ENCODE measurements at regions not wholly inside any gene's neighbourhood (a gene's known extent, or its start where the extent isn't known, plus 50 kb on each side); places are given as distances from the start of the nearest gene placed in this dataset.
A peak's percentile ranks its signal among the peaks of the same experiment; 100 is the strongest.

- Histone ChIP-seq H4K20me1 (no peaks in the 10 kb centered on the region), H3K9ac (no peak overlapping the region), H3K27ac (no peak overlapping the region), H3K27me3 (no peaks in the 10 kb centered on the region), H3K4me3 (no peak overlapping the region), H3K9me3 (replicated peaks in 1 of 11) (no peaks in the 10 kb centered on the region), H3K4me1 (peaks cover 0 to 13% (median 0%) of the 10 kb centered on the region in 10 experiments; a peak in 5 of 20 replicates), H3K4me2 (no peak overlapping the region), H3K36me3 (no peaks in the 10 kb centered on the region)
- TF ChIP-seq Cebpa-rat (IDR thresholded peaks at IDR 0.05): no peak
Measured at GRCh38 chr5:103452089-103452488, 110.5 kb downstream of the NUDT12 start.

DNA sequence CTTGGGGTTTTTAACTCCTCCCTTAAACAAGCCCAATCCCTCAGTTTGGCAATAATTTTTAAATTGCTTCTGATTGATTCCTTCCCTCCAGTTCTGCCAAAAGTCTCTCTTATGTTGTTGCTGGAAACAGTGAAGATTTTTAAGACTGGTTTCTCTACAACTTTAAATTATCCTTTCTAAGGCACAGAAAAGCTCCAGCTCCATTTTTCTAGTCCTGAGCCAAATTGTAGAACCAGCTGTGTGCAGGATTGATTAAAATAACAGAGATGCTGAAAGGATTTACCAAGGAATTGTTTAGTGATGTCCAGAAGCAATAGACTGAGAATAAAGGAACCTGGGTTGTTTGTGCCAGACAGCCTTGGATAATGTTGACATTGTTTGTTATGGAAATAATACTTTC lies 111.3 kb downstream of the NUDT12 start:
- Histone ChIP-seq H4K20me1 (no peaks in the 10 kb centered on the region), H3K9ac (no peak overlapping the region), H3K4me1 (peaks cover 0 to 13% (median 0%) of the 10 kb centered on the region in 10 experiments; a peak in 5 of 20 replicates), H3K4me3 (no peak overlapping the region), H3K27me3 (no peaks in the 10 kb centered on the region), H3K9me3 (replicated peaks in 1 of 11) (no peaks in the 10 kb centered on the region), H3K36me3 (no peaks in the 10 kb centered on the region), H3K27ac (no peak overlapping the region), H3K4me2 (peak overlapping the region in 2 of 11 experiments; percentile 51 to 66; a peak in 3 of 22 replicates)
- no peak for TF ChIP-seq Cebpa-rat (IDR thresholded peaks at IDR 0.05)

DNA sequence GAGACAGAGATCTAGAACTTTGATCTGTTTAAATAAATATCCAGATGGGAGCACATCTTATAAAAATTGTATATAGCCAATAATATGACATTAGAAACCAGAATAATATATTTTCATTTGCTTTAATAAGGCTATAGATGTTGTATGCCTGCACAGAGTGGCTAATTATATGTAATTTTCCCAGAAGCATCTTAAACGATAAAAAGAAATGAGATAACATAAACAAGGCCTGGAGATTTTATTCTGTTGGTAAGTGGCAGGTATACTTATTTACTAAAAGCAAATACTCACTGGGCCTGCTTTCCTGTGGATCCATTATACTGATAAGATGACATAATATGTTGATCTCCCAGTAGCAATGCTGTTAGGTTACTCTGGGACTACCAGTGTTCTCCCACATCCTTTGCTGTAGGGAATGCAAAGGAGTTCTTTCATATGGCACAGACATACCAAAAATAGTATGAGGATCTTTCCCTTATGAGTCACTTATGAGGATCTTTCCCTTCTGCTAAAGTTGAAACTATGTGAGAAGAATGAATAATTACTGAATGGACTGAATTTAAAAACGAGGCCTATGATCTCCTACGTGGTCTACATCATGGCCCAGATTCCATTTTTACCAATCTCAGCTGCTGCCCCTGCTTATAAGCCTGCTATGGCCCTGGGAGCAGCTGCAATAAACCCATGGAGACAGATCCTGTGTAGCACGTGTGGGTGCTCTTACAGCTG lies 112.1 kb downstream of the NUDT12 start:
- no peak for TF ChIP-seq Cebpa-rat (IDR thresholded peaks at IDR 0.05)
- no peaks in the 10 kb centered on the region for H3K27me3 ChIP-seq
- H3K4me3 ChIP-seq: no peak overlapping the region
- H3K4me1 ChIP-seq: peaks cover 0 to 13% (median 0%) of the 10 kb centered on the region in 10 experiments; a peak in 5 of 20 replicates
- H3K4me2 ChIP-seq: peak overlapping the region in 2 of 11 experiments; percentile 51 to 66; a peak in 4 of 22 replicates
- no peaks in the 10 kb centered on the region for H3K9me3 ChIP-seq (replicated peaks in 1 of 11)
- H3K36me3 ChIP-seq: no peaks in the 10 kb centered on the region
- no peak overlapping the region for H3K27ac ChIP-seq
- no peak overlapping the region for H3K9ac ChIP-seq
- H4K20me1 ChIP-seq: no peaks in the 10 kb centered on the region

GRCh38 chr5:103446813-103447212 lies 115.8 kb downstream of the NUDT12 start:
- no peak overlapping the region for H3K4me2 ChIP-seq
- H3K4me3 ChIP-seq: no peak overlapping the region
- no peaks in the 10 kb centered on the region for H3K27me3 ChIP-seq
- H3K9ac ChIP-seq: no peak overlapping the region
- no peak for TF ChIP-seq Cebpa-rat (IDR thresholded peaks at IDR 0.05)
- no peaks in the 10 kb centered on the region for H3K9me3 ChIP-seq (replicated peaks in 1 of 11)
- peaks cover 0 to 23% (median 1%) of the 10 kb centered on the region in 10 experiments; a peak in 6 of 20 replicates for H3K4me1 ChIP-seq
- H4K20me1 ChIP-seq: no peaks in the 10 kb centered on the region
- no peak overlapping the region for H3K27ac ChIP-seq
- no peaks in the 10 kb centered on the region for H3K36me3 ChIP-seq

DNA sequence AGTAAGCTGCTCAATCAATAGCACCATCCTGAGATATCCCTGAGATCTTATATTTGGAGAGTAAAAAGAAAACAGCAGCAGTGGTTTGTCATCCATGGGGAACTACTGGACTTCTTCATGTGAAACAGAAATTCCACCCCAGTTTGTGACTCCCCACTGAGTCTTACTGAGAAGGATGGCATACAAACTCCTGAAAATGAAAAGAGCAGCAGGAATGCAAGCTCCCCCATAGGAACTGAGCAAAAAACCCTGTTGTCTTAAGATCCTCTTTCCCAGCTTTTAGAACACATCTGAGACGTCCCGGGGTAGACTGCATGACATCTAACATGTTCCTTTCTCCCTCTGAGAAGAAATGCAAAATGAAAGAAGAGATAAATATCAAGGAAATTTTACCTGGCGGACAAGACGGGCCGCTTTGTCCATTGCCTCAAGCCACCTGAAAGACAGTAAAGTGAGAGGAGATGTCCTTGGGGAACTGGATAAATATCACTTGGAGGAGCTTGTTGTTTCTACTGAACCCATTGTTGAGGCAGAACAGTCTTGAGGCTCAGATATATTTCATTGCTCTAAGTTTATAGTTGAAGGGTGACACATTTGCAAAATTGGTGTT lies 117.1 kb downstream of the NUDT12 start:
- H3K36me3 ChIP-seq: no peaks in the 10 kb centered on the region
- peaks cover 0 to 14% (median 2%) of the 10 kb centered on the region in 10 experiments; a peak in 5 of 20 replicates for H3K4me1 ChIP-seq
- no peak overlapping the region for H3K9ac ChIP-seq
- no peak overlapping the region for H3K4me3 ChIP-seq
- TF ChIP-seq Cebpa-rat (IDR thresholded peaks at IDR 0.05): no peak
- peaks cover 0 to 1% (median under 1%) of the 10 kb centered on the region in 11 experiments; a peak in 8 of 22 replicates for H3K9me3 ChIP-seq (replicated peaks in 1 of 11)
- no peak overlapping the region for H3K4me2 ChIP-seq
- H4K20me1 ChIP-seq: no peaks in the 10 kb centered on the region
- H3K27ac ChIP-seq: no peak overlapping the region
- no peaks in the 10 kb centered on the region for H3K27me3 ChIP-seq

GRCh38 chr5:103444333-103445038 lies 118.1 kb downstream of the NUDT12 start:
- Histone ChIP-seq H3K4me1 (peaks cover 0 to 10% (median 2%) of the 10 kb centered on the region in 10 experiments; a peak in 4 of 20 replicates), H3K9ac (no peak overlapping the region; a peak in 1 of 22 replicates), H3K9me3 (replicated peaks in 1 of 11) (peaks cover 8 to 11% (median 10%) of the 10 kb centered on the region in 11 experiments; a peak in 19 of 22 replicates), H3K27me3 (no peaks in the 10 kb centered on the region), H3K4me3 (no peak overlapping the region), H3K27ac (peak overlapping the region in 1 of 11 experiments; percentile 34; a peak in 3 of 22 replicates), H3K4me2 (peak overlapping the region in 3 of 11 experiments; percentile 27 to 69 (median 62); a peak in 5 of 22 replicates), H3K36me3 (no peaks in the 10 kb centered on the region), H4K20me1 (no peaks in the 10 kb centered on the region)
- TF ChIP-seq Cebpa-rat (IDR thresholded peaks at IDR 0.05): no peak

GRCh38 chr5:103442750-103443149 lies 119.8 kb downstream of the NUDT12 start:
- H3K27me3 ChIP-seq: no peaks in the 10 kb centered on the region
- no peak overlapping the region for H3K27ac ChIP-seq
- H3K9ac ChIP-seq: no peak overlapping the region
- H3K36me3 ChIP-seq: no peaks in the 10 kb centered on the region
- no peaks in the 10 kb centered on the region for H4K20me1 ChIP-seq
- H3K4me2 ChIP-seq: no peak overlapping the region
- H3K4me1 ChIP-seq: peaks cover 0 to 10% (median 2%) of the 10 kb centered on the region in 10 experiments; a peak in 4 of 20 replicates
- no peak overlapping the region for H3K4me3 ChIP-seq
- H3K9me3 ChIP-seq (replicated peaks in 1 of 11): peaks cover 8 to 21% (median 16%) of the 10 kb centered on the region in 11 experiments; a peak in 20 of 22 replicates
- TF ChIP-seq Cebpa-rat (IDR thresholded peaks at IDR 0.05): no peak

- Histone ChIP-seq H4K20me1 (no peaks in the 10 kb centered on the region), H3K4me3 (no peak overlapping the region), H3K27me3 (no peaks in the 10 kb centered on the region), H3K36me3 (no peaks in the 10 kb centered on the region), H3K9me3 (replicated peaks in 1 of 11) (peaks cover 8 to 21% (median 16%) of the 10 kb centered on the region in 11 experiments; a peak in 20 of 22 replicates), H3K4me1 (peaks cover 0 to 10% (median 2%) of the 10 kb centered on the region in 10 experiments; a peak in 4 of 20 replicates), H3K9ac (no peak overlapping the region), H3K4me2 (no peak overlapping the region), H3K27ac (no peak overlapping the region)
- no peak for TF ChIP-seq Cebpa-rat (IDR thresholded peaks at IDR 0.05)
Measured at GRCh38 chr5:103441523-103441922, 121.1 kb downstream of the NUDT12 start.

DNA sequence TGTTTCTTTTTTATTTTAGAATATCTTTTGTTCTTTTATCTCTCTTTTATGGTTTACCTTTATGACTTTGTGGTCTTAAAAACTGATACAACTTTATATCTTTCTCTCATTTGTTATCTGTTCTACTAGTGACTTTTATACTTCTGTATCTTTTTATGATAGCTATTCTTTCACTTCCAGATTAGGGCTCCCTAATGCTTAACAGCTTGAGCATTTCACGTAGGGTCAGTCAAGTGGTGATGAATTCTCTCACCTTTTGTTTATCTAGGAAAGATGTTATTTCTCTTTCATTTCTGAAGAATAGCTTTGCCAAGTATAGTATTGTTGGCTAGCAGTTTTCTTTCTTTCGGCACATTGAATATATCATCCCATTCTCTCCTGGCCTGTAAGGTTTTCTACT lies 123.6 kb downstream of the NUDT12 start:
- H3K9me3 ChIP-seq (replicated peaks in 1 of 11): peaks cover 8 to 21% (median 16%) of the 10 kb centered on the region in 11 experiments; a peak in 20 of 22 replicates
- no peaks in the 10 kb centered on the region for H4K20me1 ChIP-seq
- no peak overlapping the region for H3K27ac ChIP-seq
- peaks cover 7 to 24% (median 16%) of the 10 kb centered on the region in 10 experiments; a peak in 18 of 20 replicates for H3K4me1 ChIP-seq
- no peaks in the 10 kb centered on the region for H3K36me3 ChIP-seq
- H3K4me3 ChIP-seq: no peak overlapping the region
- no peak overlapping the region for H3K4me2 ChIP-seq
- no peak for TF ChIP-seq Cebpa-rat (IDR thresholded peaks at IDR 0.05)
- H3K27me3 ChIP-seq: no peaks in the 10 kb centered on the region
- H3K9ac ChIP-seq: no peak overlapping the region

Data from BLaER1 treated with 17β-estradiol and CSF1 and Interleukin-3, amounts not matched to agents 10 nM and 100 nM (cell line).